WERI-Rb-1 (cell line): ENCODE measurements at regions not wholly inside any gene's neighbourhood (a gene's known extent, or its start where the extent isn't known, plus 50 kb on each side); places are given as distances from the start of the nearest gene placed in this dataset.

Source experiments
- DNase-seq: peaks from one replicate; pipeline ENCODE4 v3.0.0-alpha.2; 2020
- H3K27ac ChIP-seq: fragments of 250-450 bp; sonication (Bioruptor Pico); 2 replicates; pipeline ENCODE4 v1.5.1; 2020; ENCODE audit warnings: mild to moderate bottlenecking, moderate library complexity
- H3K27me3 ChIP-seq: fragments of 250-450 bp; sonication (Bioruptor Pico); 2 replicates; pipeline ENCODE4 v1.5.1; 2021; ENCODE audit warnings: mild to moderate bottlenecking, low read depth, moderate library complexity; ENCODE audit not compliant: insufficient read depth, severe bottlenecking
- H3K36me3 ChIP-seq: fragments of 250-450 bp; sonication (Bioruptor Pico); 2 replicates; pipeline ENCODE4 v1.5.1; 2020; ENCODE audit warnings: mild to moderate bottlenecking, moderate library complexity
- H3K4me3 ChIP-seq: 2 replicates; pipeline ENCODE4 v1.5.1; 2011; ENCODE audit warnings: low read depth, mild to moderate bottlenecking, control low read depth, low read length
- H3K9me3 ChIP-seq: fragments of 250-450 bp; sonication (Bioruptor Pico); 2 replicates; pipeline ENCODE4 v1.5.1; 2021; ENCODE audit warnings: mild to moderate bottlenecking, moderate library complexity; ENCODE audit not compliant: severe bottlenecking
- TF ChIP-seq, protein P1 (sequence below): IDR thresholded peaks from 2 replicates; pipeline ENCODE4 v1.5.1; 2011; ENCODE audit warnings: low read depth, mild to moderate bottlenecking, control low read depth, inconsistent platforms, low read length

DNA sequence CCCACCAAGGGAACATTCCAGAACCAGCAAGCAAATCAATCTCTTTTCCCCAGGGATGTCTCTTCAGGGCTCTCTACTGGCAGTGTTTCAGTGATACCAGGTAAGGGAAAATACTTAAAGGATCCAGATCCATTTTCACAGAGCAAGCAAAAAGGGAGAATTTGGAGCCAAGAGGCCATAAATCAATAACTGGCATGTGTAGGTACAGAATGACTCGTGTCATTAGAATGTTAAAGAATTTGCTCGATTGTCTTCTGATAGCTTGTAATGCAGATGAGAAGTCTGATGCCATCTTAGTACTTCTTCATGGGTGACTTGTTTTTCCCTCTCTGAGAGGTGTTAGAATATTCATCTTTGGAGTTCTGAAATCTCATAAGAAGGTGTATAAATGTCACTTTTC lies 242.9 kb downstream of the KTN1 start:
- Histone ChIP-seq H3K9me3 (no peaks in the 10 kb centered on the region), H3K27ac (no peak overlapping the region), H3K27me3 (no peaks in the 10 kb centered on the region), H3K36me3 (no peaks in the 10 kb centered on the region), H3K4me3 (no peak overlapping the region)
- TF ChIP-seq, protein P1, sequence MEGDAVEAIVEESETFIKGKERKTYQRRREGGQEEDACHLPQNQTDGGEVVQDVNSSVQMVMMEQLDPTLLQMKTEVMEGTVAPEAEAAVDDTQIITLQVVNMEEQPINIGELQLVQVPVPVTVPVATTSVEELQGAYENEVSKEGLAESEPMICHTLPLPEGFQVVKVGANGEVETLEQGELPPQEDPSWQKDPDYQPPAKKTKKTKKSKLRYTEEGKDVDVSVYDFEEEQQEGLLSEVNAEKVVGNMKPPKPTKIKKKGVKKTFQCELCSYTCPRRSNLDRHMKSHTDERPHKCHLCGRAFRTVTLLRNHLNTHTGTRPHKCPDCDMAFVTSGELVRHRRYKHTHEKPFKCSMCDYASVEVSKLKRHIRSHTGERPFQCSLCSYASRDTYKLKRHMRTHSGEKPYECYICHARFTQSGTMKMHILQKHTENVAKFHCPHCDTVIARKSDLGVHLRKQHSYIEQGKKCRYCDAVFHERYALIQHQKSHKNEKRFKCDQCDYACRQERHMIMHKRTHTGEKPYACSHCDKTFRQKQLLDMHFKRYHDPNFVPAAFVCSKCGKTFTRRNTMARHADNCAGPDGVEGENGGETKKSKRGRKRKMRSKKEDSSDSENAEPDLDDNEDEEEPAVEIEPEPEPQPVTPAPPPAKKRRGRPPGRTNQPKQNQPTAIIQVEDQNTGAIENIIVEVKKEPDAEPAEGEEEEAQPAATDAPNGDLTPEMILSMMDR, result no peak
- no peak for DNase-seq

DNA sequence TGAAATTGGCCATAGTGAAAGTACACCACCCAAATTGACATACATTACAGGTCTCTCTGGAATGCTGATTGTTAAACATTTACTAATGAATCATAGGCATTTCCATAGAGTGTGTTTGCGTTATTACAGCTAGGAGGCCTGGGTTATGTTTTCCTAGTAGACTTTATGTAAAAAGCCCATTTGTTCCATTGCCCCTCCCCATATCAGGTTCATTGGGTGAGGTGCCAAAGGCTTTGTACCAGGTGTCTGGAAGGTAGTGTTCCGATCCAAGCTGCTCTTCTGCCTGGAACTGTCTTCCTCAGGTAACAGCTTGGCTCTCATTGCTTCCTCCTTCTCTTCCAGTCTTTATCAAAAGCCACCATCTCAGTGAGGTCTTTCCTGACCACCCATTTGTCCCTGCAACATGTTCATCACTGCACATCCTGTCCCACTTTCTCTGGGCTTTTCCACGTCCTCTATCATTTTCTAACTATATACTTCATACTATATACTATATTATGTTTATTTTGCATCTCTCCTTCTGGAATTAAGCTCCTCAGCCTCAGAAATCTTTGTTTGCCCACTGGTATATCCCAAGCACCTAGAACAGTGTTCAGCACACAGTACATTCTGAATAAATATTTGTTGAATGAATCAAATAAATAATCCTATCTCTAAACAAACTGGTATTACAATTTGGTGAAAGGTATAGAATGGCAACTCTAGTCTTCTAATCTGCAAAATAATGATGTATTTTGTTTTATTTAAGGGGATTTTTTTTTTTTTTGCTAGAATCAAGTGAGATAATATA lies 252.3 kb downstream of the KTN1 start:
- no peak overlapping the region for H3K4me3 ChIP-seq
- no peak for DNase-seq
- H3K9me3 ChIP-seq, result no peaks in the 10 kb centered on the region
- H3K27me3 ChIP-seq, result no peaks in the 10 kb centered on the region
- TF ChIP-seq, protein P1, result no peak
- no peak overlapping the region for H3K27ac ChIP-seq
- H3K36me3 ChIP-seq, result no peaks in the 10 kb centered on the region

DNA sequence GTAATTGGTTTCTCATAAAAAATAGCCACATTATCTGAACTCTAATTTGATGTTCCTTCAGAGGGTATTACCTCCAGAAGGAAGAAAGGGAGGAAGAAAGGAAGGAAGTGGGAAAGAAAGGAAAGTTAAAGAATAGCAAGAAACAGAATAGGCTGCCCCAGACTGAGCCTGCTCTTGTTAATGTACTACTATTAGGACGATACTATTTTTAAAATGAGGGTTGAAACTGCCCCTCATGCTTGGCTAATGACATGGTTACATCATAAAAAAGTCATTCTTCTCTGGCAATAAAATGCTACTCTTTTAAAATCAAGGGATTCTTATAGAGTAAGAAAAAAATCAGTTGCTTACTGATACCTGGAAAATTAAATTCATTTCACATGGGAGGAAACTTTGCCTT lies 253.0 kb downstream of the KTN1 start:
- H3K27ac ChIP-seq, result no peak overlapping the region
- DNase-seq, result no peak
- no peaks in the 10 kb centered on the region for H3K9me3 ChIP-seq
- H3K27me3 ChIP-seq, result no peaks in the 10 kb centered on the region
- no peak overlapping the region for H3K4me3 ChIP-seq
- H3K36me3 ChIP-seq, result no peaks in the 10 kb centered on the region
- TF ChIP-seq, protein P1, result no peak

- Histone ChIP-seq H3K9me3 (no peaks in the 10 kb centered on the region), H3K27ac (no peak overlapping the region), H3K27me3 (no peaks in the 10 kb centered on the region), H3K36me3 (no peaks in the 10 kb centered on the region), H3K4me3 (no peak overlapping the region)
- DNase-seq, result no peak
- TF ChIP-seq, protein P1, result no peak
These were observed 254.4 kb downstream of the KTN1 start for GRCh38 chr14:55834390-55834789.

GRCh38 chr14:55835985-55836384 lies 256.0 kb downstream of the KTN1 start:
- H3K9me3 ChIP-seq, result no peaks in the 10 kb centered on the region
- no peak overlapping the region for H3K27ac ChIP-seq
- TF ChIP-seq, protein P1, result no peak
- no peak for DNase-seq
- H3K4me3 ChIP-seq, result no peak overlapping the region
- H3K36me3 ChIP-seq, result no peaks in the 10 kb centered on the region
- H3K27me3 ChIP-seq, result no peaks in the 10 kb centered on the region

- H3K36me3 ChIP-seq, result no peaks in the 10 kb centered on the region
- no peak overlapping the region for H3K4me3 ChIP-seq
- H3K27me3 ChIP-seq, result no peaks in the 10 kb centered on the region
- no peak overlapping the region for H3K27ac ChIP-seq
- no peaks in the 10 kb centered on the region for H3K9me3 ChIP-seq
- TF ChIP-seq, protein P1, result no peak
- DNase-seq, result no peak
These were observed 257.5 kb downstream of the KTN1 start for GRCh38 chr14:55837467-55837866.
